Stimulated activated CD4-positive, alpha-beta T cell treated with anti-CD3 and anti-CD28 coated beads, Interleukin-1b, Interleukin-23, amount 100 ng/mL, for 1 hour (primary cell): ENCODE measurements at regions not wholly inside any gene's neighbourhood (a gene's known extent, or its start where the extent isn't known, plus 50 kb on each side); places are given as distances from the start of the nearest gene placed in this dataset.
"Not testable (repeated sequence)": the region's sequence is repeated elsewhere in the genome, so short reads cannot be mapped to it uniquely, and the experiment has no call there.

Experiments used
- DNase-seq, 2 donors: peaks; one replicate each; pipeline ENCODE4 v3.0.0-alpha.2; 2020; ENCODE audit warnings: low read depth in 2 of 2

GRCh38 chrX:46165866-46166265 is 379.4 kb downstream of the ZNF674 start:
- DNase-seq = no peak

GRCh38 chrX:46165411-46165810 is 379.8 kb downstream of the ZNF674 start:
- no peak for DNase-seq

GRCh38 chrX:46152756-46153155 is 392.5 kb downstream of the ZNF674 start:
- DNase-seq = no peak

DNA sequence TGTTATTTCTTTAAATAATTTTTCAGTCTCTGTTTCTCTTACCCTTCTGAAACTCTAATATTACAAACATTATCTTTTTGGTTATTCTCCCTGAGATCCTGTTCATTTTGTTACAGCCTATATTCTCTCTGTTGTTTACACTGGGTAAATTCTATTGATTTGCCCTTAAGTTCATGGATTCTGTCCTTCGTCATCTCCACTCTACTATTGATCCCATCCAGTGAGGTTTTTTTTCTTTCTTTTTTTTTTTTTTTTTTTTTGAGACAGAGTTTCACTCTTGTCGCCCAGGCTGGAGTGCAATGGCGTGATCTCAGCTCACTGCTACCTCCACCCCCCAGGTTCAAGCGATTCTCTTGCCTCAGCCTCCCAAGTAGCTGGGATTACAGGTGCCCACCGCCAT is 393.9 kb downstream of the ZNF674 start:
- DNase-seq = not testable (repeated sequence)

GRCh38 chrX:46144566-46144965 is 400.7 kb downstream of the ZNF674 start:
- DNase-seq = no peak

GRCh38 chrX:46140272-46140671 is 404.9 kb downstream of the ZNF674 start:
- DNase-seq = no peak

- DNase-seq = no peak
Measured at GRCh38 chrX:46130247-46130646, 415.0 kb downstream of the ZNF674 start.

DNA sequence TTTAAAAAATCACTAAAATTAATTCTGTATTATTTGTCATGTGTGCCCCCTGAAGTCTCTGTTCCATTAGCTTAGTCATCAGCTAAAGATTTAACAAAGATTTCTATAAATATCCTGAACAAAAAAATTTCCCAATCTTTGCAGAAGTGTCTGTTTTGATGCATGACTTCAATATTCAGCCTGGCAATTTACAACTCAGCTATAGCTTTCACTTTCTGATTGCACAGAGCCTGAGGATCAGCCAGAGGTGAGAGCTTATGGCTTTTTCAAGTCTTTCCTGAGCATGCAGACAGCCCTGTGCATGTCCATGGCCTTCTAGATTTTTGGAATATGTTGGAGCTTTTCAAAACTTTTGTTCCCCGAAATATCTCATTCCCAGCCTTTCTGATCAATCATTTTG is 420.1 kb downstream of the ZNF674 start:
- DNase-seq = no peak

DNA sequence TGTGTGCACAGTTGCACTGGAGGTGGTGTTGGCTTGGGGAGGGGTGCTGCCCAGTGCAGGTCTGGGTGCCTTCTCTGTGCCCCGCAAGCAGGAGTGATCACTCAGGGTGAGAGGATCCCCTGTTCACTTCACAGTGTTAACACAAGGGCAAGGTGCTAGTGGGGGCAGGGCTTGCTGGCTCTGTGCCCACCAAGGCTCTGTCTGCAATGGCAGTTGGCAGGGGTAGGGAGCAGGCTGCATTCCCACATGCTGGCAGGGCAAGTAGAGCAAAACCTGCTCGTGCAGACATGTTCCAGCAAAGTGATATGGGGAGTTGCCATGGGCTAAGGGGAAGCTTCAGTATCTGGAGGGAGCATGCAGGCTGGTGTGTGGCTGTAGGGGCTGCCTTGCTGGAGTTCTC is 428.0 kb downstream of the ZNF674 start:
- DNase-seq = no peak

DNA sequence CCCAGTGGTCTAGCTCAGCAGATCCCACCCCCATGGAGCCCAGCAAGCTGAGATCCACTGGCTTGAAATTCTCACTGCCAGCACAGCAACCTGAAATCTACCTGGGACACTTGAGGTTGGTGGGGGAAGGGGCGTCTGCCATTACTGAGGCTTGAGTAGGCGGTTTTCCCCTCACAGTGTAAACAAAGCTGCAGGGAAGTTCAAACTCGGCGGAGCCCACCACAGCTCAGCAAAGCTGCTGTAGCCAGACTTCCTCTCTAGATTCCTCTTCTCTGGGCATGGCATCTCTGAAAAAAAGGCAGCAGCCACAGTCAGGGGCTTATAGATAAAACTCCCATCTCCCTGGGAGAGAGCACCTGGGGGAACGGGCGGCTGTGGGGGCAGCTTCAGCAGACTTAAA is 457.9 kb downstream of the ZNF674 start:
- not testable (repeated sequence) for DNase-seq

DNA sequence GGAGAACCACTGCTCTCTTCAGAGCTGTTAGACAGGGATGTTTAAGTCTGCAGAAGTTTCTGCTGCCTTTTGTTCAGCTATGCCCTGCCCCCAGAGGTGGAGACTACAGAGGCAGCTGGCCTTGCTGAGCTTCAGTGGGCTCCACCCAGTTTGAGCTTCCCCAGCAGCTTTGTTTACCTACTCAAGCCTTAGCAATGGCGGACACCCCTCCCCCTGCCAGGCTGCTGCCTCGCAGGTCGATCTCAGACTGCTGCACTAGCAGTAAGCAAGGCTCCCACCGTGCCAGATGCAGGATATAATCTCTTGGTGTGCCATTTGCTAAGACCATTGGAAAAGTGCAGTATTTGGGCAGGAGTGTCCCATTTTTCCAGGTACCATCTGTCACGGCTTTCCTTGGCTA is 465.1 kb downstream of the ZNF674 start:
- DNase-seq = not testable (repeated sequence)

DNA sequence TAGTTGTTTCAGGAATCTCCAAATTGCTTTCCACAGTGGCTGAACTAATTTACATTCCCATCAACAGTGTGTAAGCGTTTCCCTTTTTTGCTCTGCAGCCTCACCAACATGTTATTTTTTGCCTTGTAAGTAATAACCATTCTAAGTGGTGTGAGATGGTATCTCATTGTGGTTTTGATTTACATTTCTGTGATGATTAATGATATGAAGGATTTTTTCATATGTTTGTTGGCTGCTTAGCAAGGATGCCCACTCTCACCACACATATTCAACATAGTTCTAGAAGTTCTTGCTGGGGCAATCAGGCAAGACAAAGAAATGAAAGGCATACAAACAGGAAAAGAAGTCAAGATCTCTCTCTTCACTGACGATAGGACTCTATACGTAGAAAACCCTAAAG is 472.4 kb downstream of the ZNF674 start:
- no peak for DNase-seq

DNA sequence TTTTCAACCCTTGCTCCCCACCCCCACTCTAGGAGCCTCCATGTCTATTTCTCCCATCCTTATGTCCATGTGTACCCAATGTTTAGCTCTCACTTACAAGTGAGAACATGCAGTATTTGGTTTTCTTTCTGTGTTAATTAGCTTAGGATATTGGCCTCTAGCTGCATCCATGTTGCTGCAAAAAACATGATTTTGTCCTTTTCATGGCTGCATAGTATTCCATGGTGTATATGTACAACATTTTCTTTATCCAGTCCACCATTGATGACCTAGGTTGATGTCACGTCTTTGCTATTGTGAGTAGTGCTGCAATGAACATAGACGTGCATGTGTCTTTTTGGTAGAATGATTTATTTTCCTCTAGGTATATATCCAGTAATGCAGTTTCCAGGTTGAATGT is 472.8 kb downstream of the ZNF674 start:
- no peak for DNase-seq

GRCh38 chrX:46070421-46070820 is 474.8 kb downstream of the ZNF674 start:
- no peak for DNase-seq

DNA sequence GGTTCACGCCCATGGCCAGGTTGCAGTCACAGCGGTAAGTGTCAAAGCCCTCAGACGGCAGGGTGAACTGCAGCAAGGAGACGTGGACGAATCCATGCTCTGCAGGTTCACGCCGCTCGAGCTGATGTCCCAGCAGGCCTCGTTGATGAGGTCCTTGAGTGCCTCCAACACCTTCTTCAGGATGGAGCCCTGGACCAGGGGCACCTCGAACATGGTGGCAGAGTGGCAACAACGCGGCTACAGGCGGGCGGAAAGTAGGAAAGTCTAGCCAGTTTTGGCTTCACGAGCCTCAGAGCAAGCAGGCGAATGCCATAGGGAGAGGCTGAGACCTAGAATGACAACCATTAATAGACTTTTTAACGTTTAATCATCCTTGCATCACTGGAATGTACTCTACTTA is 485.9 kb downstream of the ZNF674 start:
- no peak for DNase-seq

DNA sequence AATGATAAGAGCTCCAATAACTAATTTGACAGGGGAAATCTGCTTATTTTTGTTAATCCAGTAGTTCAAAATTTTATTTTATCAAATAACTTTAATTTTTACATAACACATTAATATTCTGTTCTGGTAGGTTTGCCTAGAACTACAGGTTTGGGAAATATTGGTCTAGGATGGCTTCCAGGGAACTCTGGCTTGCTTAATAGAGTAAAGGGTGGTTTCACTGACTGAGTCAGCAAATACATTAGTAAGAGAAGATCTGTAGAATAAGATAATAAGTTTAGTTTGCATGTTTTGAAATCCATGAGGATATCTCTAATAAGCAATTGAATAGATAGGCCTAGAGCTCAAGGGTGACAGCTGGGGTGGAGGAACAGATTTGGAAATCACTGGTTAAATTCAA is 500.7 kb downstream of the ZNF674 start:
- DNase-seq = no peak

GRCh38 chrX:46040001-46040400 is 505.2 kb downstream of the ZNF674 start:
- DNase-seq = no peak

GRCh38 chrX:46039526-46039925 is 505.7 kb downstream of the ZNF674 start:
- no peak for DNase-seq

GRCh38 chrX:46036508-46036907 is 508.7 kb downstream of the ZNF674 start:
- no peak for DNase-seq

GRCh38 chrX:46034868-46035267 is 510.4 kb downstream of the ZNF674 start:
- DNase-seq = no peak

DNA sequence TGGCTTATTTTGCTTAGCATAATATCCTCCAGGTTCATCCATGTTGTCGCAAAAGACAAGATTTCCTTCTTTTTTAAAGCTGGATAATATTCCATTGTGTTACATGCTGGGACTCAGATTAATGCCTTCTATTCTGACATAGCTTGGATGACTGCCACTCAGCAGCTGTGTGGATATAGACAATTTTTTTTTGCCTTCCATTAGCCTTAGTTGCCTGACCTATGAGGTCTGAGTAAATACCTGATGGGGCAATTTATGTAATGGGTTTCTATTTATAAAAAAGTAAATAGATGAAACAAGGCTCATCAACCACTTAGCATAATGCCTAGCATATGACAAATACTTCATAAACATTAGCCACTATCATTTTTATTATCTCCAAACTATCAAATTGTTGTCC is 515.4 kb downstream of the ZNF674 start:
- DNase-seq = no peak

GRCh38 chrX:46016296-46016695 is 528.9 kb downstream of the ZNF674 start:
- DNase-seq = no peak

DNA sequence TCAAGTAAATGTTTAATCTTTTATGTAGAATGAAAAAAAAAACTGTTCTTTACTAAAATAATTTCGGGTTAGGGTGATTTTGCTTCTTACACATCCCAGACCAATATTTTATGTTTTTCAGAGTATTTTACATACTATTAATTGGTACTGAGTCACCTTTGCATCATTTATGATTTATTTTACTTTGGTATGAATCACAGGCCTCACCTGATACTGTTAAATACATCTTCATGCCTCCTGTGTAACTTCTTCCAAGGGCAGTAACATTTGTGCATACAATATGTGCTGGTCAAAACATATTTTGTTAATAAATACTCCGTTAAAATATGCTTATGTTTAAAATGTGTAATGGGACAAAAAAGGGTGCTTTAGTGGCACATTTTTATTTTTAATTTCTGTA is 529.6 kb downstream of the ZNF674 start:
- DNase-seq = no peak

DNA sequence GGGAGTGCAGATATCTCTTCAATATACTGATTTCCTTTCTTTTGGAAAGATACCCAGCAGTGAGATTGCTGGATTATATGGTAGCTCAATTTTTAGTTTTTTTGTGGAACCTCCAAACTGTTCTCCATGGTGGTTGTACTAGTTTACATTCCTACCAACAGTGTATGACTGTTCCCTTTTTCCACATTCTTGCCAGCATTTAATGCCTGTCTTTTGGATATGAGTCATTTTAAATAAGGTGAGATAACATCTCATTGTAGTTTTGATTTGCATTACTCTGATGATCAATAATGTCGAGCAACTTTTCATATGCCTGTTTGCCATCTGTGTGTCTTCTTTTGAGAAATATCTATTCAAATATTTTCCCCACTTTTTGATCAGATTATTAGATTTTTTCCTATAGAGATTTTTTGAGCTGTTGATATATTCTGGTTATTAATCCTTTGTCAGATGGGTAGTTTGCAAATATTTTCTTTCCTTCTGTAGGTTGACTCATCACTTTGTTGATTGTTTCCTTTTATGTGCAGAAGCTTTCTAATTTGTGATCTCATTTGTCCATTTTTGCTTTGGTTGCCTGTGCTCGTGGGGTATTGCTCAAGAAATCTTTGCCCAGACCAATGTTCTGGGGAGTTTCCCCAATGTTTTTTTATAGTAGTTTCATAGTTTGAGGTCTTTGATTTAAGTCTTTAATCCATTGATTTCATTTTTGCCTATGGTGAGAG is 552.7 kb downstream of the ZNF674 start:
- DNase-seq = no peak
